SK-N-SH treated with all-trans-retinoic acid at 6 μM for 48 hours (cell line): ENCODE measurements at regions not wholly inside any gene's neighbourhood (a gene's known extent, or its start where the extent isn't known, plus 50 kb on each side); places are given as distances from the start of the nearest gene placed in this dataset.

Source experiments
- ATAC-seq: fragments of 200-7000 bp; cut with Tn5 transposase; 3 replicates; pipeline ENCODE4 v1.9.1; 2020; ENCODE audit warnings: mild to moderate bottlenecking, moderate library complexity
- ARNTL ChIP-seq: fragments of 450-650 bp; formaldehyde crosslinking; IDR thresholded peaks from 2 replicates; pipeline ENCODE4 v1.5.0; 2020; ENCODE audit warnings: low read depth, mild to moderate bottlenecking, moderate library complexity, borderline replicate concordance
- CSRNP3 ChIP-seq: fragments of 250-450 bp; sonication (Bioruptor Pico); IDR thresholded peaks from 2 replicates; pipeline ENCODE4 v1.5.1; 2021; ENCODE audit warnings: mild to moderate bottlenecking, moderate library complexity
- ESRRG ChIP-seq: fragments of 250-450 bp; sonication (Bioruptor Pico); IDR thresholded peaks from 2 replicates; pipeline ENCODE4 v1.6.1; 2021; ENCODE audit warnings: mild to moderate bottlenecking
- GLIS3 ChIP-seq: fragments of 250-450 bp; sonication (Bioruptor Pico); IDR thresholded peaks from 2 replicates; pipeline ENCODE4 v1.5.0; 2020; ENCODE audit warnings: mild to moderate bottlenecking, moderate library complexity
- ISL1 ChIP-seq: fragments of 250-450 bp; sonication (Bioruptor Pico); IDR thresholded peaks from 2 replicates; pipeline ENCODE4 v2.1.2; 2022; ENCODE audit warnings: mild to moderate bottlenecking, moderate library complexity
- OSR1 ChIP-seq: fragments of 250-450 bp; sonication (Bioruptor Pico); IDR thresholded peaks from 2 replicates; pipeline ENCODE4 v1.8.0; 2022; ENCODE audit warnings: moderate library complexity, mild to moderate bottlenecking, inconsistent platforms
- PPARA ChIP-seq: fragments of 250-450 bp; sonication (Bioruptor Pico); IDR thresholded peaks from 2 replicates; pipeline ENCODE4 v1.5.0; 2020; ENCODE audit warnings: mild to moderate bottlenecking, borderline replicate concordance
- RARB ChIP-seq: fragments of 250-450 bp; sonication (Bioruptor Pico); IDR thresholded peaks from 2 replicates; pipeline ENCODE4 v1.8.0; 2021; ENCODE audit warnings: mild to moderate bottlenecking, moderate library complexity
- SNAI2 ChIP-seq: fragments of 250-450 bp; sonication (Bioruptor Pico); IDR thresholded peaks from 2 replicates; pipeline ENCODE4 v1.5.0; 2020; ENCODE audit warnings: mild to moderate bottlenecking, moderate library complexity
- TOX ChIP-seq: fragments of 250-450 bp; sonication (Bioruptor Pico); IDR thresholded peaks from 2 replicates; pipeline ENCODE4 v1.8.0; 2021; ENCODE audit warnings: mild to moderate bottlenecking, moderate library complexity, borderline replicate concordance
- TSHZ2 ChIP-seq: fragments of 250-450 bp; sonication (Bioruptor Pico); IDR thresholded peaks from 2 replicates; pipeline ENCODE4 v1.5.0; 2020; ENCODE audit warnings: mild to moderate bottlenecking, moderate library complexity
- ZC3H10 ChIP-seq: fragments of 250-450 bp; sonication (Bioruptor Pico); IDR thresholded peaks from 2 replicates; pipeline ENCODE4 v1.5.1; 2021; ENCODE audit warnings: mild to moderate bottlenecking, moderate library complexity
- ZFP3 ChIP-seq: fragments of 250-450 bp; sonication (Bioruptor Pico); IDR thresholded peaks from 2 replicates; pipeline ENCODE4 v1.5.0; 2020; ENCODE audit warnings: mild to moderate bottlenecking, moderate library complexity
- ZFP30 ChIP-seq: fragments of 450-650 bp; formaldehyde crosslinking; IDR thresholded peaks from 2 replicates; pipeline ENCODE4 v1.5.0; 2022; ENCODE audit warnings: mild to moderate bottlenecking, moderate library complexity
- ZNF565 ChIP-seq: fragments of 450-650 bp; formaldehyde crosslinking; conservative IDR thresholded peaks from 2 replicates; pipeline ENCODE4 v1.5.0; 2020; ENCODE audit warnings: low read depth, mild to moderate bottlenecking, moderate library complexity
- ZNF70 ChIP-seq: fragments of 450-650 bp; formaldehyde crosslinking; IDR thresholded peaks from 2 replicates; pipeline ENCODE4 v1.5.0; 2020; ENCODE audit warnings: mild to moderate bottlenecking, moderate library complexity
- ZNF8 ChIP-seq: fragments of 450-650 bp; formaldehyde crosslinking; IDR thresholded peaks from 2 replicates; pipeline ENCODE4 v1.5.0; 2020; ENCODE audit warnings: mild to moderate bottlenecking, moderate library complexity
- TF ChIP-seq, protein P1 (sequence below): fragments of 250-450 bp; sonication (Bioruptor Pico); IDR thresholded peaks from 2 replicates; pipeline ENCODE4 v1.5.1; 2020; ENCODE audit warnings: low read depth, mild to moderate bottlenecking, moderate library complexity
- TF ChIP-seq, protein P2 (sequence below): fragments of 250-450 bp; sonication (Bioruptor Pico); IDR thresholded peaks from 2 replicates; pipeline ENCODE4 v1.8.0; 2021; ENCODE audit warnings: low read depth, mild to moderate bottlenecking, moderate library complexity, borderline replicate concordance

DNA sequence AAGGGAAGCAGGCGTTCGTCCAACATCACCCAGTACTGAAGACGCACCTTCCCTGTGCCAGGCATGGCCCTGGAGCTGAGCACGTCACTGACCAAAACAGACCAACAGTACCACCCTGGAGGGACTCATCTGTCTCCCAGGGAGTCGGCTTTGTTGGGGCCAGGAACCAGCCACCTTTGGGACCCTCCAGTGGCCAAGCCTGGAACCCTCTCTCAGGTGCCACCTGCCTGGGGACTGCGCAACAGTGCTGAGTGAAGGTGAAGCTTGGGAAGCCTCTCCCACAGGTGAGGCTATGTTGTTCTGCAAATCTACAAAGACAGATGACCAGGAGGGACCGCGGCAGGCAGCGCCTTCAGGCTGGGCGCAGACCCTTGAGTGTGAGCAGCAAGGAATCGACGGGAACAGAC lies 91.4 kb upstream of the OTOS start:
- TF ChIP-seq ZC3H10 (CRISPR knock-in tag) (no peak), ZNF565 (no peak), ZNF70 (CRISPR knock-in tag) (no peak), ESRRG (no peak), ARNTL (CRISPR knock-in tag) (no peak), ZFP3 (CRISPR knock-in tag) (no peak)
- TF ChIP-seq, protein P1, sequence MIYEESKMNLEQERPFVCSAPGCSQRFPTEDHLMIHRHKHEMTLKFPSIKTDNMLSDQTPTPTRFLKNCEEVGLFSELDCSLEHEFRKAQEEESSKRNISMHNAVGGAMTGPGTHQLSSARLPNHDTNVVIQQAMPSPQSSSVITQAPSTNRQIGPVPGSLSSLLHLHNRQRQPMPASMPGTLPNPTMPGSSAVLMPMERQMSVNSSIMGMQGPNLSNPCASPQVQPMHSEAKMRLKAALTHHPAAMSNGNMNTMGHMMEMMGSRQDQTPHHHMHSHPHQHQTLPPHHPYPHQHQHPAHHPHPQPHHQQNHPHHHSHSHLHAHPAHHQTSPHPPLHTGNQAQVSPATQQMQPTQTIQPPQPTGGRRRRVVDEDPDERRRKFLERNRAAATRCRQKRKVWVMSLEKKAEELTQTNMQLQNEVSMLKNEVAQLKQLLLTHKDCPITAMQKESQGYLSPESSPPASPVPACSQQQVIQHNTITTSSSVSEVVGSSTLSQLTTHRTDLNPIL (CRISPR knock-in tag), result no peak
- TF ChIP-seq, all 23 proteins: peak for 0
- ATAC-seq, result no peak

GRCh38 chr2:240232264-240232915 lies 91.9 kb upstream of the OTOS start:
- TF ChIP-seq TSHZ2 (CRISPR knock-in tag) (no peak), CSRNP3 (no peak)
- no peak; the same call in 2 of the 3 replicates for ATAC-seq

- TF ChIP-seq ISL1 (CRISPR knock-in tag) (no peak), ZNF565 (no peak), ZFP30 (no peak), SNAI2 (CRISPR knock-in tag) (no peak), ZNF70 (CRISPR knock-in tag) (no peak), TSHZ2 (CRISPR knock-in tag) (no peak), ZNF8 (CRISPR knock-in tag) (no peak)
- TF ChIP-seq, all 23 proteins: peak for 0
- peak; percentile 84 for ATAC-seq
These were observed 92.8 kb upstream of the OTOS start for GRCh38 chr2:240232961-240233884.

DNA sequence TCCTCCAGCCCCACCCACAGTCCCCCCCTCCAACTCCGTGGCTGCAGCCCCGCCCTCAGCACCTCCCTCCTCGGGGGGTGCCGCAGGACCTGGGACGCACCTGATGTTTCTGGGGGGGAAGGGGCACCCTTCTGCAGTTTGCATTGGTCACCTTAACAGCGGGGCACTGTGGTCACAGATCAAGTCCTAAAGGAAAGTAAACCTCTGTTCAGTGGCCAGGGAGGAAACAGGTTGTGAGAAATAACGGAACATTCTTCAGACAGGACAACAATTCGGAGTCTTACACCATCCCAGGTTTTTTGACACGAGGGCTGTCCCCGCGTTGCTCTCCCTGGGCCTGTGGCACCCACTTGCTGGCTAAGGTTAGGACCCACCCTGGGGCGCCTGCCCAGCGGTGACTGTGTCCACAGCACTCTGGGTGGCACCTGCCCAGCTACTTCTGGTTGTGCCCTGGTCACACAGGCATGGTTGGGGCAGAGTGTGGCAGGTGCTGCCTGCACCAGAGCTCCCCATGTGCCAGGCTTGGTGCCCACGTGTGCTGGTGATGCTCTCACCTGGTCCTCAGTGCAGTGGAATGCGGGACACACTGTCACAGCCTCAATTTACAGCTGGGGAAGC lies 93.5 kb upstream of the OTOS start:
- ATAC-seq, result no peak
- TF ChIP-seq ZC3H10 (CRISPR knock-in tag) (no peak), OSR1 (CRISPR knock-in tag) (no peak), GLIS3 (CRISPR knock-in tag) (no peak), ZFP3 (CRISPR knock-in tag) (no peak), ESRRG (no peak), PPARA (CRISPR knock-in tag) (no peak), ARNTL (CRISPR knock-in tag) (no peak), TOX (CRISPR knock-in tag) (no peak), RARB (no peak), ZFP30 (no peak)
- TF ChIP-seq, protein P2, sequence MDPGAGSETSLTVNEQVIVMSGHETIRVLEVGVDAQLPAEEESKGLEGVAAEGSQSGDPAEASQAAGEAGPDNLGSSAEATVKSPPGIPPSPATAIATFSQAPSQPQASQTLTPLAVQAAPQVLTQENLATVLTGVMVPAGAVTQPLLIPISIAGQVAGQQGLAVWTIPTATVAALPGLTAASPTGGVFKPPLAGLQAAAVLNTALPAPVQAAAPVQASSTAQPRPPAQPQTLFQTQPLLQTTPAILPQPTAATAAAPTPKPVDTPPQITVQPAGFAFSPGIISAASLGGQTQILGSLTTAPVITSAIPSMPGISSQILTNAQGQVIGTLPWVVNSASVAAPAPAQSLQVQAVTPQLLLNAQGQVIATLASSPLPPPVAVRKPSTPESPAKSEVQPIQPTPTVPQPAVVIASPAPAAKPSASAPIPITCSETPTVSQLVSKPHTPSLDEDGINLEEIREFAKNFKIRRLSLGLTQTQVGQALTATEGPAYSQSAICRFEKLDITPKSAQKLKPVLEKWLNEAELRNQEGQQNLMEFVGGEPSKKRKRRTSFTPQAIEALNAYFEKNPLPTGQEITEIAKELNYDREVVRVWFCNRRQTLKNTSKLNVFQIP (CRISPR knock-in tag), result no peak
- TF ChIP-seq, protein P1 (CRISPR knock-in tag), result no peak
